Neural cell (in vitro differentiated cells): ENCODE measurements at regions not wholly inside any gene's neighbourhood (a gene's known extent, or its start where the extent isn't known, plus 50 kb on each side); places are given as distances from the start of the nearest gene placed in this dataset.

ENCODE experiments used
- H2AFZ ChIP-seq: fragments of 200-600, 300-800 bp; sonication (generic), shearing (Covaris generic); 2 replicates; pipeline ENCODE4 v1.6.0; 2014; ENCODE audit warnings: low read depth, mild to moderate bottlenecking, antibody characterized with exemption, low read length, moderate library complexity
- H3F3A ChIP-seq: fragments of 200-600 bp; shearing (Covaris generic); 2 replicates; pipeline ENCODE4 v1.6.1; 2016; ENCODE audit warnings: mild to moderate bottlenecking, moderate library complexity, mixed read lengths, antibody characterized with exemption, low read length; ENCODE audit not compliant: insufficient read depth, poor library complexity, severe bottlenecking
- H3K27ac ChIP-seq: fragments of 200-600, 300-800 bp; sonication (generic), shearing (Covaris generic); 2 replicates; pipeline ENCODE4 v1.5.1; 2014; ENCODE audit warnings: mild to moderate bottlenecking, low read length, moderate library complexity
- H3K27me3 ChIP-seq: fragments of 300-800, 200-600 bp; sonication (generic), shearing (Covaris generic); 2 replicates; pipeline ENCODE4 v1.6.0; 2014; ENCODE audit warnings: mild to moderate bottlenecking, low read depth, low read length, moderate library complexity; ENCODE audit not compliant: insufficient read depth
- H3K36me3 ChIP-seq: fragments of 300-800, 200-600 bp; sonication (generic), shearing (Covaris generic); 2 replicates; pipeline ENCODE4 v1.5.1; 2014; ENCODE audit warnings: mild to moderate bottlenecking, antibody characterized with exemption, low read length, moderate library complexity; ENCODE audit not compliant: insufficient read depth
- H3K4me2 ChIP-seq: fragments of 300-800, 200-600 bp; sonication (generic), shearing (Covaris generic); 2 replicates; pipeline ENCODE4 v1.6.0; 2014; ENCODE audit warnings: mild to moderate bottlenecking, low read length
- H3K4me3 ChIP-seq: fragments of 300-800, 200-600 bp; sonication (generic), shearing (Covaris generic); 2 replicates; pipeline ENCODE4 v1.5.1; 2014; ENCODE audit warnings: mild to moderate bottlenecking, low read length, moderate library complexity
- H3K79me2 ChIP-seq: fragments of 200-600 bp; shearing (Covaris generic); replicated peaks from 2 replicates; pipeline ENCODE4 v1.6.0; 2014; ENCODE audit warnings: mild to moderate bottlenecking, low read length, moderate library complexity; ENCODE audit not compliant: insufficient read depth
- H3K9ac ChIP-seq: fragments of 300-800, 200-600 bp; sonication (generic), shearing (Covaris generic); 2 replicates; pipeline ENCODE4 v1.6.1; 2016; ENCODE audit warnings: mild to moderate bottlenecking, low read length, mixed read lengths
- H3K9me2 ChIP-seq: fragments of 200-600 bp; shearing (Covaris generic); 2 replicates; pipeline ENCODE4 v1.6.1; 2016; ENCODE audit warnings: mild to moderate bottlenecking, low read length, mixed read lengths; ENCODE audit not compliant: insufficient read depth
- H3K9me3 ChIP-seq: fragments of 200-600, 300-800 bp; sonication (generic), shearing (Covaris generic); 2 replicates; pipeline ENCODE4 v1.6.1; 2016; ENCODE audit warnings: mild to moderate bottlenecking, mixed run types, low read length, moderate library complexity, mixed read lengths
- H4K20me1 ChIP-seq: fragments of 200-600 bp; shearing (Covaris generic); 2 replicates; pipeline ENCODE4 v1.6.1; 2016; ENCODE audit warnings: mild to moderate bottlenecking, mixed run types; ENCODE audit not compliant: insufficient read depth
- CTCF ChIP-seq: fragments of 450-650 bp; IDR thresholded peaks from 2 replicates; pipeline ENCODE4 v1.5.1; 2014; ENCODE audit warnings: antibody characterized with exemption, mild to moderate bottlenecking, moderate library complexity; ENCODE audit not compliant: poor library complexity, severe bottlenecking
- EP300 ChIP-seq: fragments of 450-650 bp; conservative IDR thresholded peaks from 2 replicates; pipeline ENCODE4 v1.6.1; 2014; ENCODE audit warnings: antibody characterized with exemption, mild to moderate bottlenecking, moderate library complexity; ENCODE audit not compliant: poor library complexity, severe bottlenecking
- EZH2 ChIP-seq: fragments of 200-600, 300-800 bp; shearing (Covaris generic), sonication (generic); IDR thresholded peaks from 2 replicates; pipeline ENCODE4 v1.6.1; 2014; ENCODE audit warnings: antibody characterized with exemption, low read length, borderline replicate concordance, mild to moderate bottlenecking; ENCODE audit not compliant: insufficient read depth, poor library complexity, severe bottlenecking
- MXI1 ChIP-seq: fragments of 450-650 bp; conservative IDR thresholded peaks from 2 replicates; pipeline ENCODE4 v1.6.1; 2014; ENCODE audit warnings: antibody characterized with exemption, mild to moderate bottlenecking; ENCODE audit not compliant: poor library complexity, severe bottlenecking
- POLR2AphosphoS5 ChIP-seq: IDR thresholded peaks from 2 replicates; pipeline ENCODE4 v1.6.1; 2012
- RAD21 ChIP-seq: fragments of 450-650 bp; conservative IDR thresholded peaks from 2 replicates; pipeline ENCODE4 v1.6.1; 2014; ENCODE audit warnings: antibody characterized with exemption, mild to moderate bottlenecking, moderate library complexity
- REST ChIP-seq: IDR thresholded peaks from 2 replicates; pipeline ENCODE4 v1.6.1; 2012; ENCODE audit warnings: borderline replicate concordance
- SMC3 ChIP-seq: fragments of 450-650 bp; conservative IDR thresholded peaks from 2 replicates; pipeline ENCODE4 v1.6.1; 2014; ENCODE audit warnings: antibody characterized with exemption, mild to moderate bottlenecking, moderate library complexity; ENCODE audit not compliant: poor library complexity
- TAF1 ChIP-seq: IDR thresholded peaks from 2 replicates; pipeline ENCODE4 v1.6.1; 2012; ENCODE audit warnings: low read depth

GRCh38 chr6:135753196-135753595 is 98.3 kb upstream of the PDE7B start:
- H3F3A ChIP-seq = no peaks in the 10 kb centered on the region
- no peaks in the 10 kb centered on the region for H4K20me1 ChIP-seq
- no peaks in the 10 kb centered on the region for H3K79me2 ChIP-seq
- H3K4me3 ChIP-seq = no peak overlapping the region
- no peaks in the 10 kb centered on the region for H3K9me3 ChIP-seq
- H3K27ac ChIP-seq = no peak overlapping the region
- H3K4me2 ChIP-seq = no peak overlapping the region
- no peak overlapping the region for H2AFZ ChIP-seq
- no peaks in the 10 kb centered on the region for H3K27me3 ChIP-seq
- TF ChIP-seq POLR2AphosphoS5 = no peak
- no peak for TF ChIP-seq EP300
- no peak for TF ChIP-seq MXI1
- no peak for TF ChIP-seq SMC3
- TF ChIP-seq TAF1 = no peak
- TF ChIP-seq CTCF = no peak
- TF ChIP-seq RAD21 = no peak
- TF ChIP-seq REST = no peak
- TF ChIP-seq EZH2 = no peak
- no peaks in the 10 kb centered on the region for H3K36me3 ChIP-seq
- H3K9me2 ChIP-seq = no peaks in the 10 kb centered on the region
- no peak overlapping the region for H3K9ac ChIP-seq

- no peaks in the 10 kb centered on the region for H3K27me3 ChIP-seq
- H3F3A ChIP-seq = no peaks in the 10 kb centered on the region
- no peak overlapping the region for H2AFZ ChIP-seq
- no peaks in the 10 kb centered on the region for H3K9me2 ChIP-seq
- TF ChIP-seq CTCF (no peak), EZH2 (no peak), RAD21 (no peak), MXI1 (no peak), EP300 (no peak), SMC3 (no peak), REST (no peak), TAF1 (no peak), POLR2AphosphoS5 (no peak)
- H3K4me3 ChIP-seq = no peak overlapping the region
- no peaks in the 10 kb centered on the region for H3K79me2 ChIP-seq
- H3K36me3 ChIP-seq = no peaks in the 10 kb centered on the region
- H3K27ac ChIP-seq = no peak overlapping the region
- H3K4me2 ChIP-seq = no peak overlapping the region
- H3K9me3 ChIP-seq = no peaks in the 10 kb centered on the region
- no peaks in the 10 kb centered on the region for H4K20me1 ChIP-seq
- H3K9ac ChIP-seq = no peak overlapping the region
Observed at GRCh38 chr6:135759831-135760230, 91.7 kb upstream of the PDE7B start.
